Keratinocyte (primary cell): ENCODE measurements at regions not wholly inside any gene's neighbourhood (a gene's known extent, or its start where the extent isn't known, plus 50 kb on each side); places are given as distances from the start of the nearest gene placed in this dataset.

Source experiments
- DNase-seq: peaks from one replicate; pipeline ENCODE4 v3.0.0-alpha.2; 2011; ENCODE audit warnings: low read depth, missing footprints, low spot score
- FAIRE-seq: peaks from 2 replicates; lab custom pipeline; 2011; peaks lifted over from hg19 to GRCh38; lab: Jason Lieb, UNC
- H2AFZ ChIP-seq: 2 replicates; pipeline ENCODE4 v1.6.0; 2012; ENCODE audit warnings: low read length, control low read depth, inconsistent platforms; ENCODE audit not compliant: control insufficient read depth
- H3K27ac ChIP-seq: 2 replicates; pipeline ENCODE4 v1.5.1; 2011; ENCODE audit warnings: low read length; ENCODE audit not compliant: control insufficient read depth, insufficient read depth
- H3K27me3 ChIP-seq: 3 replicates; pipeline ENCODE4 v1.6.0; 2011; ENCODE audit warnings: low read length; ENCODE audit not compliant: control insufficient read depth, insufficient read depth; ENCODE audit errors: extremely low read depth
- H3K36me3 ChIP-seq, 2 experiments: 2 replicates in 1 of 2; 3 replicates in 1 of 2; pipeline ENCODE4 v1.5.1; 2011; ENCODE audit warnings: low read length in 2 of 2, mild to moderate bottlenecking in 1 of 2; ENCODE audit not compliant: control insufficient read depth in 2 of 2, insufficient read depth in 2 of 2; ENCODE audit errors: extremely low read depth in 1 of 2
- H3K4me1 ChIP-seq: 3 replicates; pipeline ENCODE4 v1.5.1; 2011; ENCODE audit warnings: low read length; ENCODE audit not compliant: control insufficient read depth, insufficient read depth; ENCODE audit errors: extremely low read depth
- H3K4me2 ChIP-seq: 3 replicates; pipeline ENCODE4 v1.6.0; 2011; ENCODE audit warnings: low read depth, low read length; ENCODE audit not compliant: control insufficient read depth, insufficient read depth; ENCODE audit errors: extremely low read depth
- H3K4me3 ChIP-seq, 3 experiments: fragments of 200-600 bp in 1 of 3; sonication (generic) in 1 of 3; 2 replicates in 2 of 3; 3 replicates in 1 of 3; pipeline ENCODE4 v1.5.1; 2011 to 2016; ENCODE audit warnings: low read length in 3 of 3, mild to moderate bottlenecking in 3 of 3, control low read depth in 2 of 3, inconsistent platforms in 1 of 3, low read depth in 1 of 3, mixed read lengths in 1 of 3, mixed run types in 1 of 3, moderate library complexity in 1 of 3; ENCODE audit not compliant: control insufficient read depth in 2 of 3, insufficient read depth in 2 of 3; ENCODE audit errors: extremely low read depth in 1 of 3
- H3K79me2 ChIP-seq: 2 replicates; pipeline ENCODE4 v1.6.0; 2012; ENCODE audit warnings: low read length; ENCODE audit not compliant: control insufficient read depth, insufficient read depth
- H3K9ac ChIP-seq: 3 replicates; pipeline ENCODE4 v1.6.0; 2011; ENCODE audit warnings: low read length; ENCODE audit not compliant: control insufficient read depth, insufficient read depth; ENCODE audit errors: extremely low read depth
- H3K9me1 ChIP-seq: 3 replicates; pipeline ENCODE4 v1.6.0; 2011; ENCODE audit warnings: low read length; ENCODE audit not compliant: control insufficient read depth, insufficient read depth; ENCODE audit errors: extremely low read depth
- H3K9me3 ChIP-seq: 2 replicates; pipeline ENCODE4 v1.5.1; 2012; ENCODE audit warnings: low read depth, low read length; ENCODE audit not compliant: control insufficient read depth
- H4K20me1 ChIP-seq: 3 replicates; pipeline ENCODE4 v1.6.0; 2011; ENCODE audit warnings: low read length; ENCODE audit not compliant: control insufficient read depth, insufficient read depth; ENCODE audit errors: extremely low read depth
- EZH2 ChIP-seq: IDR thresholded peaks from one replicate; pipeline ENCODE4 v1.6.1; 2012; ENCODE audit warnings: inconsistent platforms, mild to moderate bottlenecking, low read length, moderate library complexity
- dilution Hi-C: fragments of 300-500 bp; cut with MboI; formaldehyde crosslinking; loops from one replicate; pipeline ENCODE4 v1.7.0; 2020; ENCODE audit warnings: low sequenced_read_pairs; ENCODE audit not compliant: extremely low pct_ligation_motif_present
- TF ChIP-seq, protein P1 (sequence below), 3 experiments: IDR thresholded peaks in 1 of 3; conservative IDR thresholded peaks in 1 of 3; optimal IDR thresholded peaks in 1 of 3; 2 replicates in 2 of 3; 3 replicates in 1 of 3; pipeline versions ENCODE3 to v1.5.1; 2011; ENCODE audit warnings: low read length in 3 of 3, mild to moderate bottlenecking in 3 of 3, moderate library complexity in 2 of 3, control low read depth in 1 of 3, inconsistent platforms in 1 of 3; ENCODE audit not compliant: insufficient read depth in 2 of 3; ENCODE audit errors: extremely low read depth in 1 of 3

DNA sequence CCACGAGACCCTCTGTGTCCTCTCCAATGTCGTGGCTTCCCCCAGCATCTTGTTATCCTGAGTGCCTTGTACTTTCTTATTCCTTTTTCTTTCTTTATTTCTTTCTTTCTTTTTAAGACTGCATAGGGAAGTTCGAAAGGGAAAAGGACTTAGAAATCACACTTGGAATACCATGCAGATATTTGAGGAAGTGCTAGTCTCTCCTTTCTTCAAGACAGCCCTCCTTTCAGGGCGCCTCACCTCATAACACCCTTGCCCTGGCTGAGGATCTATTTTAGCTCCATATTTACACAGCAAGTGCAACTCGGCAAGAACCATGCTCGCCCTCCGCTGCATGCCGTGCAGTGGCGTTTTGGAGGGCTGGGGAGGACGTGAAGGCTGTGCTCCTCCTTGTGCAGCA, 232.3 kb upstream of the GLI3 start:
- FAIRE-seq (no peak), DNase-seq (no peak)
- H4K20me1 ChIP-seq: no peaks in the 10 kb centered on the region
- no peaks in the 10 kb centered on the region for H3K36me3 ChIP-seq
- no peaks in the 10 kb centered on the region for H3K9me1 ChIP-seq
- H3K4me3 ChIP-seq: no peak overlapping the region
- H3K27ac ChIP-seq: no peak overlapping the region
- TF ChIP-seq EZH2: no peak
- TF ChIP-seq, protein P1, sequence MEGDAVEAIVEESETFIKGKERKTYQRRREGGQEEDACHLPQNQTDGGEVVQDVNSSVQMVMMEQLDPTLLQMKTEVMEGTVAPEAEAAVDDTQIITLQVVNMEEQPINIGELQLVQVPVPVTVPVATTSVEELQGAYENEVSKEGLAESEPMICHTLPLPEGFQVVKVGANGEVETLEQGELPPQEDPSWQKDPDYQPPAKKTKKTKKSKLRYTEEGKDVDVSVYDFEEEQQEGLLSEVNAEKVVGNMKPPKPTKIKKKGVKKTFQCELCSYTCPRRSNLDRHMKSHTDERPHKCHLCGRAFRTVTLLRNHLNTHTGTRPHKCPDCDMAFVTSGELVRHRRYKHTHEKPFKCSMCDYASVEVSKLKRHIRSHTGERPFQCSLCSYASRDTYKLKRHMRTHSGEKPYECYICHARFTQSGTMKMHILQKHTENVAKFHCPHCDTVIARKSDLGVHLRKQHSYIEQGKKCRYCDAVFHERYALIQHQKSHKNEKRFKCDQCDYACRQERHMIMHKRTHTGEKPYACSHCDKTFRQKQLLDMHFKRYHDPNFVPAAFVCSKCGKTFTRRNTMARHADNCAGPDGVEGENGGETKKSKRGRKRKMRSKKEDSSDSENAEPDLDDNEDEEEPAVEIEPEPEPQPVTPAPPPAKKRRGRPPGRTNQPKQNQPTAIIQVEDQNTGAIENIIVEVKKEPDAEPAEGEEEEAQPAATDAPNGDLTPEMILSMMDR (optimal IDR thresholded peaks at IDR 0.05 in 1 of 3, IDR thresholded peaks at IDR 0.05 in 1 of 3, conservative IDR thresholded peaks at IDR 0.05 in 1 of 3; ENCODE audit: extremely low read depth in 1 of 3, insufficient read depth in 2 of 3, low read length in 3 of 3): no peak
- H3K4me1 ChIP-seq: no peaks in the 10 kb centered on the region
- no peaks in the 10 kb centered on the region for H3K79me2 ChIP-seq
- H3K4me2 ChIP-seq: no peak overlapping the region
- no peaks in the 10 kb centered on the region for H3K9me3 ChIP-seq
- no peak overlapping the region for H2AFZ ChIP-seq
- dilution Hi-C loops: no loop called here
- H3K9ac ChIP-seq: no peak overlapping the region
- H3K27me3 ChIP-seq: no peaks in the 10 kb centered on the region

- Histone ChIP-seq H3K36me3 (no peaks in the 10 kb centered on the region), H3K27ac (no peak overlapping the region), H3K4me2 (no peak overlapping the region), H3K9me1 (no peaks in the 10 kb centered on the region), H3K27me3 (no peaks in the 10 kb centered on the region), H4K20me1 (no peaks in the 10 kb centered on the region), H3K79me2 (no peaks in the 10 kb centered on the region), H3K9ac (no peak overlapping the region), H3K4me3 (no peak overlapping the region), H2AFZ (no peak overlapping the region), H3K4me1 (no peaks in the 10 kb centered on the region), H3K9me3 (no peaks in the 10 kb centered on the region)
- FAIRE-seq: no peak
- TF ChIP-seq, protein P1 (optimal IDR thresholded peaks at IDR 0.05 in 1 of 3, IDR thresholded peaks at IDR 0.05 in 1 of 3, conservative IDR thresholded peaks at IDR 0.05 in 1 of 3; ENCODE audit: extremely low read depth in 1 of 3, insufficient read depth in 2 of 3, low read length in 3 of 3): no peak
- TF ChIP-seq EZH2: no peak
- dilution Hi-C loops: no loop called here
- no peak for DNase-seq
Observed at GRCh38 chr7:42468471-42468870, 231.5 kb upstream of the GLI3 start.
